SK-N-SH treated with all-trans-retinoic acid at 6 μM for 48 hours (cell line): ENCODE measurements at regions not wholly inside any gene's neighbourhood (a gene's known extent, or its start where the extent isn't known, plus 50 kb on each side); places are given as distances from the start of the nearest gene placed in this dataset.

ENCODE experiments used
- ESRRG ChIP-seq: fragments of 250-450 bp; sonication (Bioruptor Pico); IDR thresholded peaks from 2 replicates; pipeline ENCODE4 v1.6.1; 2021; ENCODE audit warnings: mild to moderate bottlenecking
- GLIS3 ChIP-seq: fragments of 250-450 bp; sonication (Bioruptor Pico); IDR thresholded peaks from 2 replicates; pipeline ENCODE4 v1.5.0; 2020; ENCODE audit warnings: mild to moderate bottlenecking, moderate library complexity
- ISL1 ChIP-seq: fragments of 250-450 bp; sonication (Bioruptor Pico); IDR thresholded peaks from 2 replicates; pipeline ENCODE4 v2.1.2; 2022; ENCODE audit warnings: mild to moderate bottlenecking, moderate library complexity
- PPARA ChIP-seq: fragments of 250-450 bp; sonication (Bioruptor Pico); IDR thresholded peaks from 2 replicates; pipeline ENCODE4 v1.5.0; 2020; ENCODE audit warnings: mild to moderate bottlenecking, borderline replicate concordance
- RARB ChIP-seq: fragments of 250-450 bp; sonication (Bioruptor Pico); IDR thresholded peaks from 2 replicates; pipeline ENCODE4 v1.8.0; 2021; ENCODE audit warnings: mild to moderate bottlenecking, moderate library complexity
- TSHZ2 ChIP-seq: fragments of 250-450 bp; sonication (Bioruptor Pico); IDR thresholded peaks from 2 replicates; pipeline ENCODE4 v1.5.0; 2020; ENCODE audit warnings: mild to moderate bottlenecking, moderate library complexity
- ZFP3 ChIP-seq: fragments of 250-450 bp; sonication (Bioruptor Pico); IDR thresholded peaks from 2 replicates; pipeline ENCODE4 v1.5.0; 2020; ENCODE audit warnings: mild to moderate bottlenecking, moderate library complexity
- TF ChIP-seq, protein P1 (sequence below): fragments of 250-450 bp; sonication (Bioruptor Pico); IDR thresholded peaks from 2 replicates; pipeline ENCODE4 v1.8.0; 2020; ENCODE audit warnings: mild to moderate bottlenecking, moderate library complexity, borderline replicate concordance

GRCh38 chr4:17315459-17315858 is 196.4 kb downstream of the QDPR start:
- TF ChIP-seq ZFP3 (CRISPR knock-in tag) (no peak), ISL1 (CRISPR knock-in tag) (no peak), ESRRG (no peak), GLIS3 (CRISPR knock-in tag) (no peak), RARB (CRISPR knock-in tag) (no peak), PPARA (CRISPR knock-in tag) (no peak), TSHZ2 (CRISPR knock-in tag) (no peak)
- TF ChIP-seq, protein P1, sequence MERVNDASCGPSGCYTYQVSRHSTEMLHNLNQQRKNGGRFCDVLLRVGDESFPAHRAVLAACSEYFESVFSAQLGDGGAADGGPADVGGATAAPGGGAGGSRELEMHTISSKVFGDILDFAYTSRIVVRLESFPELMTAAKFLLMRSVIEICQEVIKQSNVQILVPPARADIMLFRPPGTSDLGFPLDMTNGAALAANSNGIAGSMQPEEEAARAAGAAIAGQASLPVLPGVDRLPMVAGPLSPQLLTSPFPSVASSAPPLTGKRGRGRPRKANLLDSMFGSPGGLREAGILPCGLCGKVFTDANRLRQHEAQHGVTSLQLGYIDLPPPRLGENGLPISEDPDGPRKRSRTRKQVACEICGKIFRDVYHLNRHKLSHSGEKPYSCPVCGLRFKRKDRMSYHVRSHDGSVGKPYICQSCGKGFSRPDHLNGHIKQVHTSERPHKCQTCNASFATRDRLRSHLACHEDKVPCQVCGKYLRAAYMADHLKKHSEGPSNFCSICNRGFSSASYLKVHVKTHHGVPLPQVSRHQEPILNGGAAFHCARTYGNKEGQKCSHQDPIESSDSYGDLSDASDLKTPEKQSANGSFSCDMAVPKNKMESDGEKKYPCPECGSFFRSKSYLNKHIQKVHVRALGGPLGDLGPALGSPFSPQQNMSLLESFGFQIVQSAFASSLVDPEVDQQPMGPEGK (CRISPR knock-in tag) = no peak
